Epithelial cell of esophagus (primary cell): ENCODE measurements at regions not wholly inside any gene's neighbourhood (a gene's known extent, or its start where the extent isn't known, plus 50 kb on each side); places are given as distances from the start of the nearest gene placed in this dataset.

ENCODE experiments used
- DNase-seq: peaks from one replicate; pipeline ENCODE4 v3.0.0; 2010; ENCODE audit warnings: low read depth
- H3K4me3 ChIP-seq: 2 replicates; pipeline ENCODE4 v1.5.1; 2011; ENCODE audit warnings: mild to moderate bottlenecking, low read length, control low read depth
- TF ChIP-seq, protein P1 (sequence below): IDR thresholded peaks from 2 replicates; pipeline ENCODE4 v1.5.1; 2011; ENCODE audit warnings: low read depth, mild to moderate bottlenecking, low read length, control low read depth, inconsistent platforms; ENCODE audit not compliant: insufficient read depth; ENCODE audit errors: missing control alignments

DNA sequence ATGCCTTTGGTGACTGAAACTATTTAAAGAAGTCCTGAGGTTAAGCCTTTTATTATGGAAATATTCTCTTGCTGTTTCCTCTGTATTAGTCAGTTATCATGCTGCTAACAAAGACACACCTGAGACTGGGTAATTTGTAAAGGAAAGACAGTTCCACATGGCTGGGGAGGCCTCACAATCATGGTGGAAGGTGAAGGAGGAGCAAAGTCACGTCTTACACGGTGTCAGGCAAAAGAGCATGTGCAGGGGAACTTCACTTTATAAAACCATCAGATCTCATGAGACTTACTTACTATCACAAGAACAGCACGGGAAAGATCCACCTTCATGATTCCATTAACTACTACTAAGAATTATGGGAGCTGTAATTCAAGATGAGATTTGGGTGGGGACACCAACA is 121.2 kb upstream of the GPR26 start:
- H3K4me3 ChIP-seq = no peak overlapping the region
- TF ChIP-seq, protein P1, sequence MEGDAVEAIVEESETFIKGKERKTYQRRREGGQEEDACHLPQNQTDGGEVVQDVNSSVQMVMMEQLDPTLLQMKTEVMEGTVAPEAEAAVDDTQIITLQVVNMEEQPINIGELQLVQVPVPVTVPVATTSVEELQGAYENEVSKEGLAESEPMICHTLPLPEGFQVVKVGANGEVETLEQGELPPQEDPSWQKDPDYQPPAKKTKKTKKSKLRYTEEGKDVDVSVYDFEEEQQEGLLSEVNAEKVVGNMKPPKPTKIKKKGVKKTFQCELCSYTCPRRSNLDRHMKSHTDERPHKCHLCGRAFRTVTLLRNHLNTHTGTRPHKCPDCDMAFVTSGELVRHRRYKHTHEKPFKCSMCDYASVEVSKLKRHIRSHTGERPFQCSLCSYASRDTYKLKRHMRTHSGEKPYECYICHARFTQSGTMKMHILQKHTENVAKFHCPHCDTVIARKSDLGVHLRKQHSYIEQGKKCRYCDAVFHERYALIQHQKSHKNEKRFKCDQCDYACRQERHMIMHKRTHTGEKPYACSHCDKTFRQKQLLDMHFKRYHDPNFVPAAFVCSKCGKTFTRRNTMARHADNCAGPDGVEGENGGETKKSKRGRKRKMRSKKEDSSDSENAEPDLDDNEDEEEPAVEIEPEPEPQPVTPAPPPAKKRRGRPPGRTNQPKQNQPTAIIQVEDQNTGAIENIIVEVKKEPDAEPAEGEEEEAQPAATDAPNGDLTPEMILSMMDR = no peak
- no peak for DNase-seq

DNA sequence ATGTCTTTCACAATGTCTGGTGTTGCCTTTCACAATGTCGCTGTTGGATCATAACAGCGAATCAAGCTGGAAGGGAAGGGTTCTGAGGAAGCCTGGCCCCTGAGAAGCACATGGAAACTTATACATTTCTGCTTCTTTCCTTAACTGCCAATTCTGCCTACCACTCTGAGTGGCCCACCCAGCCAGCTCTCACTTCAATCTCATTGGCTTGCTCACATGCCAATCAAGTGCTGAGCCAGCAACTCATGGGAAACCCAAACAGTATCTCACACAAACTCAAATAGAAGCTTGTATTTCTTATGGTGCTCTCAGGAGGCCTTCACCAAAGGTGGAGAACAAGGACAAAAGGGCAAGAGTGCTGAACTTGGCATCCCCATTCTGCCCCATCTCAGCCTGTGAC is 117.4 kb upstream of the GPR26 start:
- DNase-seq = no peak
- H3K4me3 ChIP-seq = no peak overlapping the region
- TF ChIP-seq, protein P1 = no peak

DNA sequence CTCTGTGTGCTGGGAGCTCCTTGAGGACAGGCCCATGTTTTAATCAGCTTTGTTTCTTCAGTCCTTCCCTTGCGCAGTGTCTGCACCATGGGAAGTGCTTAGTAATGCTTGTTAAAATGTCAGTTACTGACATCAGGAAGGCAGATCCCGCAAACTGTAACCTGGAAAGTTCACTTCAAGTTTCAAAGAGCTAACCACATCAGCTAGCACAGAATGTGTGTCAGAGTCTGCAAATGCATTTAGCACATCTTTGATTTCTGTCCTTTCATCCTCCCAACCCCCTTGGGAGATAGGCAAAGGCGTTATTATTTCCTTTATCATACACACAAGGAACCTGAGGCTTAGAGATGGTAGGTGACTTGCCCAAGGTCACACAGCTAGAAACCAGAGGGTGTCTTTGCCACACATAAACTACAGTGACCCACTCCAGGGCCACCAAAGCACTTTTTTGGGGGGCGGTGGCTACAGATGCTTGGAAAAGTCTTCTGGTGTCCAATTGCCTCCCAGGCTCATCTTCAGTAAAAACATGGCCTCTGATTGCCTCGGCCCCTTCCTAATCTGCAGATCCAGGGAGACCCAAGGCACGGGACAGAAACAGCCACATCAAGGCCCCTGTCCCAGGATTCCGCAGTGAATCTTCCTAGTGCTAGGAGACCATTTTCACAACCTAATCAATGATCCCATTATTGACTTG is 116.2 kb upstream of the GPR26 start:
- no peak overlapping the region for H3K4me3 ChIP-seq
- no peak for DNase-seq
- TF ChIP-seq, protein P1 = no peak

DNA sequence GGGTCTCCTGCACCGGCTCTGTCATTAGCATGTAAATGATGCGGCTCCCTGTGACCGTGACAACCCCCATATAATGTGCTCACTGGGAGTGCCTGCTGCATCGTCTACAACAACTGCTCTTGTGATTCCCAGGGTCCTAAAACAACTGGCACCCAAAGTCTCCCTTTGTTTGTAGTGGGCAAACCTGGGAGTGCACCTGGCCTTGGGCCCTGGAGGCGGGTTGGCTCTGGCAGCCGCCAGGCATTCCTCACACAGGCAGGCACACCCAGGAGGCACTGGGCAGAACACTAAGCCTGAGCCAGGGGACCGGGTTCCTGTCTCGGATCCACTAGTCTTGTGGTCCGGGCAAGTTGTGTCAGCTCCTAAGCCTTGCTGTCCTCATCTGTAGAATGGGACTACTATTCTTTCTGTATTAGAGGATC is 115.5 kb upstream of the GPR26 start:
- no peak for DNase-seq
- TF ChIP-seq, protein P1 = no peak
- no peak overlapping the region for H3K4me3 ChIP-seq

DNA sequence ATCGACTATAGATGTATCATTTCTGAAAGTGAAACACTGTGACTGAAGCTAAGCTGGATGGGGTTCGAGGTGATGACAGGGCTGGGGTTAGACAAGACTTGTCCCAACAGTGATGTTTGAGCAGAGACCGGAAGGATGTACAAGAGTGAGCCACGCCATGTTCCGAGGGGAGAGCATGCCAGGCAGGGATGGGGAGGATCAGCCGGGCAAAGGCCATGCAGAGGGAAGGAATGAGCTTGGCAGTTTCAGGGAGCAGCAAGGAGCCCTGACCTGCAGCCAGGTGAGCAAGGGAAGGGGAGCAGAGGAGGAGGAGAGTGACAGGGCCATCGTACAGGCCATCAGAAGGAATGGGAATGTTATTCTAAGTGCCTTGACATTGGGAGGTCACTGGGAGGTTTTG is 114.9 kb upstream of the GPR26 start:
- no peak for DNase-seq
- no peak overlapping the region for H3K4me3 ChIP-seq
- TF ChIP-seq, protein P1 = no peak

DNA sequence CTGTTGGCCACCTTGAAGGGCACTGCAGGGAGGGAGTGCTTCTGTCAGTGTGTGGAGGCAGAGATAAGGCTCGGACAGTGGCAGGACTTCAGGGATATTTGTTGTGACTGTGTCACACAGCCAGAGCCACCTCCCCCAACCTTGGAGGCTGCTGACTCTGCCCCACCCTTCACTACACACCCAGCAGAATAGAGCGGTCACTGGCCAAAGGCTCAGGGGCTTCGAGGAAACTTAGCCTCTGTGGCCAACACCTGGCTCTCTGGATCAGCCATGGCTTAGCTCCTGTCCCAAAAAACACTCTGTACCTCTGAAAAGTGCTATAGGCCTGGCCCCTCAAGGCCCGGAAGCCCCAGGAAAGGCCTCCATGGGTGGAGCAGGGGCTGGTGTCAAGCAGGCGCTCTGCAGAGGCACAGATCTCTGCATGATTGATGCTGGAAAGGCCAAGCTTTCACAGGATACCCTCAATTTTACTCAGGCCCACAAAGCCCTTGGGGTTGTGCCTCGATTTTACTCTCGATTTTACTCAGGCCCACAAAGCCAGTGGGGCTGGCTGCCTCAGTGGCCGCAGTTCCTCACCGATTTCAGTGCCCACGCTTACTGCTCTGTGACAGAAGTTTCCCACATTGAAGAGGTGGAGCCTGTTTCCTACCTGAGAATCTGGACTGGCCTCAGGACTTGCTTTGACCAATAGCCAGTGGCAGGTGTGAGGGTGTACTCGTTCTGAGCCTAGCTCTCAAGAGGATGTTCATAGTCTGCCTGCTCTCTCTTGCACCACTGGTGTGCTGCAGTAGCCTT is 113.2 kb upstream of the GPR26 start:
- no peak overlapping the region for H3K4me3 ChIP-seq
- no peak for DNase-seq
- TF ChIP-seq, protein P1 = no peak
